Neural cell (in vitro differentiated cells): ENCODE measurements at regions not wholly inside any gene's neighbourhood (a gene's known extent, or its start where the extent isn't known, plus 50 kb on each side); places are given as distances from the start of the nearest gene placed in this dataset.

Source experiments
- small RNA-seq, 3 experiments: library from RNA; depleted of rRNA; stranded (forward); fragments of <200 nt; gene quantifications; one replicate each; pipeline ENCODE3, GENCODE V24; 2012

Small RNA genes lying in the stretch of these regions (small RNA-seq; reads per million reads assigned to genes)
- gene AL356321.1 (0 reads per million in 3 experiments), gene RF00402 (0 reads per million in 3 experiments)
